OCI-LY1 (cell line): ENCODE measurements at regions not wholly inside any gene's neighbourhood (a gene's known extent, or its start where the extent isn't known, plus 50 kb on each side); places are given as distances from the start of the nearest gene placed in this dataset.

Experiments used
- H2AFZ ChIP-seq: fragments of 200-600 bp; sonication (generic), shearing (Covaris generic); 2 replicates; pipeline ENCODE4 v1.6.0; 2014; ENCODE audit warnings: antibody characterized with exemption, mild to moderate bottlenecking, low read length
- H3F3A ChIP-seq: fragments of 200-600 bp; sonication (generic), shearing (Covaris generic); 2 replicates; pipeline ENCODE4 v1.6.0; 2014; ENCODE audit warnings: mild to moderate bottlenecking, antibody characterized with exemption, low read length, moderate library complexity; ENCODE audit not compliant: insufficient read depth
- H3K27ac ChIP-seq: fragments of 200-600 bp; sonication (generic); 2 replicates; pipeline ENCODE4 v1.5.1; 2014; ENCODE audit warnings: low read length, mixed run types, mild to moderate bottlenecking, low read depth; ENCODE audit not compliant: poor library complexity, severe bottlenecking
- H3K27me3 ChIP-seq: fragments of 200-600 bp; sonication (generic); 2 replicates; pipeline ENCODE4 v1.6.0; 2014; ENCODE audit warnings: antibody characterized with exemption, mild to moderate bottlenecking, low read length, moderate library complexity; ENCODE audit not compliant: insufficient read depth
- H3K36me3 ChIP-seq: fragments of 200-600 bp; sonication (generic); 2 replicates; pipeline ENCODE4 v1.6.1; 2014; ENCODE audit warnings: mild to moderate bottlenecking, antibody characterized with exemption, low read length, moderate library complexity, mixed read lengths; ENCODE audit not compliant: insufficient read depth
- H3K4me1 ChIP-seq: fragments of 200-600 bp; sonication (generic); 2 replicates; pipeline ENCODE4 v1.5.1; 2014; ENCODE audit warnings: mild to moderate bottlenecking, low read length, moderate library complexity; ENCODE audit not compliant: insufficient read depth, severe bottlenecking
- H3K4me2 ChIP-seq: fragments of 200-600 bp; sonication (generic), shearing (Covaris generic); 2 replicates; pipeline ENCODE4 v1.6.1; 2014; ENCODE audit warnings: low read length
- H3K4me3 ChIP-seq: fragments of 200-600 bp; sonication (generic); 2 replicates; pipeline ENCODE4 v1.5.1; 2014; ENCODE audit warnings: low read length, low read depth, mild to moderate bottlenecking, mixed read lengths; ENCODE audit not compliant: poor library complexity, severe bottlenecking
- H3K79me2 ChIP-seq: fragments of 200-600 bp; shearing (Covaris generic); 2 replicates; pipeline ENCODE4 v1.6.1; 2016; ENCODE audit warnings: mixed run types, low read length, mixed read lengths; ENCODE audit not compliant: insufficient read depth
- H3K9ac ChIP-seq: fragments of 200-600 bp; sonication (generic), shearing (Covaris generic); 2 replicates; pipeline ENCODE4 v1.6.1; 2014; ENCODE audit warnings: mild to moderate bottlenecking, low read length, mixed read lengths
- H3K9me2 ChIP-seq: fragments of 200-600 bp; sonication (generic), shearing (Covaris generic); 2 replicates; pipeline ENCODE4 v1.6.1; 2014; ENCODE audit warnings: low read depth, mild to moderate bottlenecking, low read length, mixed read lengths
- H3K9me3 ChIP-seq: fragments of 200-600 bp; shearing (Covaris generic); 2 replicates; pipeline ENCODE4 v1.6.1; 2014; ENCODE audit warnings: low read length, mixed read lengths
- H4K20me1 ChIP-seq: fragments of 200-600 bp; sonication (generic), shearing (Covaris generic); 2 replicates; pipeline ENCODE4 v1.6.0; 2016; ENCODE audit warnings: mild to moderate bottlenecking, low read length; ENCODE audit not compliant: insufficient read depth
- EZH2 ChIP-seq: fragments of 200-600 bp; sonication (generic), shearing (Covaris generic); IDR thresholded peaks from 2 replicates; pipeline ENCODE4 v1.8.0; 2017; ENCODE audit warnings: borderline replicate concordance, mixed run types, mild to moderate bottlenecking, antibody characterized with exemption, low read length, moderate library complexity, mixed read lengths
- TF ChIP-seq, protein P1 (sequence below): fragments of 200-600 bp; sonication (generic), shearing (Covaris generic); IDR thresholded peaks from 2 replicates; pipeline ENCODE4 v1.5.1; 2017; ENCODE audit warnings: mild to moderate bottlenecking, antibody characterized with exemption, low read length, moderate library complexity, mixed read lengths

DNA sequence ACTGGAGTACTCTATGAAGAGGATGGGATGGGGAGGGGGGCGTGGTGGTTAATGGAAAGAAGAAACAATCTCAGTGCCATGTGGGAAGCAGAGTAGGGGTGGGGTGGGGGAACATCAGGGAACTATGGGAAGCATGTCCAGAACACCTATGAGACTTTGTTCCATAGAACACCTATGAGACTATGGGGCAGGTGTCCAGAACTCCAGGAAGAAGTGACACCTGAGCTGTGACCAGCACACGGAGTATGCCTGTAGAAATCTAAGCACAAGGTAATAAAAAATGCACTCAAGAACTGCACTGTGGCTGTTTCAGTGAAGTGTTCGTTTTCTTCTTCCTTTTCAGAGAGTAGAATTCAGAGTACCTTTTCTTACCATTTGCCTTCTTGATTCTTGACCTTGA is 704.8 kb upstream of the TENM3 start:
- Histone ChIP-seq H3K4me2 (no peak overlapping the region), H3K9me3 (no peaks in the 10 kb centered on the region), H3K79me2 (no peaks in the 10 kb centered on the region), H3K36me3 (no peaks in the 10 kb centered on the region), H3K9me2 (no peaks in the 10 kb centered on the region), H4K20me1 (no peaks in the 10 kb centered on the region), H3K27me3 (0 out of 2 replicates have a peak, but pooled peaks cover 3% of the 10 kb centered on the region), H3F3A (no peaks in the 10 kb centered on the region), H3K4me1 (no peaks in the 10 kb centered on the region), H2AFZ (no peak overlapping the region), H3K9ac (no peak overlapping the region), H3K4me3 (no peak overlapping the region), H3K27ac (no peak overlapping the region)
- TF ChIP-seq EZH2 = no peak
- TF ChIP-seq, protein P1, sequence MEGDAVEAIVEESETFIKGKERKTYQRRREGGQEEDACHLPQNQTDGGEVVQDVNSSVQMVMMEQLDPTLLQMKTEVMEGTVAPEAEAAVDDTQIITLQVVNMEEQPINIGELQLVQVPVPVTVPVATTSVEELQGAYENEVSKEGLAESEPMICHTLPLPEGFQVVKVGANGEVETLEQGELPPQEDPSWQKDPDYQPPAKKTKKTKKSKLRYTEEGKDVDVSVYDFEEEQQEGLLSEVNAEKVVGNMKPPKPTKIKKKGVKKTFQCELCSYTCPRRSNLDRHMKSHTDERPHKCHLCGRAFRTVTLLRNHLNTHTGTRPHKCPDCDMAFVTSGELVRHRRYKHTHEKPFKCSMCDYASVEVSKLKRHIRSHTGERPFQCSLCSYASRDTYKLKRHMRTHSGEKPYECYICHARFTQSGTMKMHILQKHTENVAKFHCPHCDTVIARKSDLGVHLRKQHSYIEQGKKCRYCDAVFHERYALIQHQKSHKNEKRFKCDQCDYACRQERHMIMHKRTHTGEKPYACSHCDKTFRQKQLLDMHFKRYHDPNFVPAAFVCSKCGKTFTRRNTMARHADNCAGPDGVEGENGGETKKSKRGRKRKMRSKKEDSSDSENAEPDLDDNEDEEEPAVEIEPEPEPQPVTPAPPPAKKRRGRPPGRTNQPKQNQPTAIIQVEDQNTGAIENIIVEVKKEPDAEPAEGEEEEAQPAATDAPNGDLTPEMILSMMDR = no peak

DNA sequence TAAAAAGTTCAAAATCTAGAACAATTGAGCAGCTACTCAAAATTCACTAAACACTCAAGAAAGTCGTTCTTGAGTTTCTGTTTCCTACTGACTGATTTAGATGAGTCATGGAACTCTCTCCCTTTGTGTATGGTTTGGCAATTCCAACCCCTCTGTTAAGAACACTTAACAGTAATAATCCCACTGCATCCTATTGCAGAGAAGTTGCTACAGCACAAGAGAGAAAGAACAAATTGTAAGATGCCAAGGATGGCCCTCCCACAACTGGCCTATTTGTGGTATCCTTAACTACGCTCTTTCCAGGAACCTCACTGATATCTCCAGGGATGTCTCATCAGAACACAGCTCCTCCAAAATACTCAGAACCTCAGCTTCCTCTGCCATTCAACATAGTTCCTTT is 701.8 kb upstream of the TENM3 start:
- Histone ChIP-seq H3K27ac (no peak overlapping the region), H4K20me1 (no peaks in the 10 kb centered on the region), H3K9me2 (no peaks in the 10 kb centered on the region), H2AFZ (no peak overlapping the region), H3K9ac (no peak overlapping the region), H3K4me3 (no peak overlapping the region), H3K9me3 (no peaks in the 10 kb centered on the region), H3K27me3 (0 out of 2 replicates have a peak, but pooled peaks cover 3% of the 10 kb centered on the region), H3K4me2 (no peak overlapping the region), H3K36me3 (no peaks in the 10 kb centered on the region), H3F3A (no peaks in the 10 kb centered on the region), H3K4me1 (no peaks in the 10 kb centered on the region), H3K79me2 (no peaks in the 10 kb centered on the region)
- TF ChIP-seq, protein P1 = no peak
- TF ChIP-seq EZH2 = no peak

DNA sequence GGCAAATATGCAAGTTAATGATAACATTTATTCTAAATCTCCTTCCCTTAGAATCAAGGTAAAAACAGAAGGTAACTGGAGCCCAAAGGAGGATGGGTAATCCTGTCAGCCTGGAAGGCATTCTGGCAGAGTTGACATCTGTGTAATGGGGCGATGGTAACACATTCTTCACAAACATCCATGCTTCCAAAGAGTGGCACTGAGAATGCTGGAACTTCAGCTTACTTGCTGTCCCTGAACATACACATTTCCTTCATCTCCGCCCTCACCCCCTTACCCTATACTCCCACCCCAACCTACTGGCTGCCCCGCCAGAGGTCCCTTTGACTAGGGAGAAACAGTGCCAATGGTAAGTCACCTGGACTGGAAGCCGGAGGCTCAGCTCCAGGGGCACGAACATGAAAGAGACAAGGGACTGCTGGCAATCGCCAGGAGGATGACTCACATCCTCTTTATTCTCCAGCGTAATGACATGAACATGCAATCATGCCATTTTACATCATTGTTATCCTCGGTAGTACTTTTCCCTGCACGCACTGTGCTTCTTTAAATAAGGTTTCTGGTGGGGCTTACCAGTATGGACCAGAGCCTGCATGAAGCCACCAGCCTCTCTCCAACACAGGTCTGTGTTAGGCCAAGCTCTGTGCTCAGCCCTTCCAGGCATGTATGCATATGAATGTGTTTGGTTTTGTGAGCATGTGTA is 694.2 kb upstream of the TENM3 start:
- Histone ChIP-seq H3K27ac (no peak overlapping the region), H3K9me2 (no peaks in the 10 kb centered on the region), H3K4me2 (no peak overlapping the region), H3K4me3 (no peak overlapping the region), H3K27me3 (no peaks in the 10 kb centered on the region), H2AFZ (no peak overlapping the region), H3K36me3 (no peaks in the 10 kb centered on the region), H3K4me1 (no peaks in the 10 kb centered on the region), H3K9me3 (no peaks in the 10 kb centered on the region), H4K20me1 (no peaks in the 10 kb centered on the region), H3F3A (no peaks in the 10 kb centered on the region), H3K9ac (no peak overlapping the region), H3K79me2 (no peaks in the 10 kb centered on the region)
- no peak for TF ChIP-seq EZH2
- TF ChIP-seq, protein P1 = no peak
